Endometrium (tissue), 2 donors: ENCODE measurements at regions not wholly inside any gene's neighbourhood (a gene's known extent, or its start where the extent isn't known, plus 50 kb on each side); places are given as distances from the start of the nearest gene placed in this dataset.
"Not testable (repeated sequence)": the region's sequence is repeated elsewhere in the genome, so short reads cannot be mapped to it uniquely, and the experiment has no call there.

Experiments used
- FAIRE-seq: peaks from 2 replicates; lab custom pipeline; 2012; peaks lifted over from hg19 to GRCh38; lab: Jason Lieb, UNC
- donor health status: control.
- donor health status: control.

DNA sequence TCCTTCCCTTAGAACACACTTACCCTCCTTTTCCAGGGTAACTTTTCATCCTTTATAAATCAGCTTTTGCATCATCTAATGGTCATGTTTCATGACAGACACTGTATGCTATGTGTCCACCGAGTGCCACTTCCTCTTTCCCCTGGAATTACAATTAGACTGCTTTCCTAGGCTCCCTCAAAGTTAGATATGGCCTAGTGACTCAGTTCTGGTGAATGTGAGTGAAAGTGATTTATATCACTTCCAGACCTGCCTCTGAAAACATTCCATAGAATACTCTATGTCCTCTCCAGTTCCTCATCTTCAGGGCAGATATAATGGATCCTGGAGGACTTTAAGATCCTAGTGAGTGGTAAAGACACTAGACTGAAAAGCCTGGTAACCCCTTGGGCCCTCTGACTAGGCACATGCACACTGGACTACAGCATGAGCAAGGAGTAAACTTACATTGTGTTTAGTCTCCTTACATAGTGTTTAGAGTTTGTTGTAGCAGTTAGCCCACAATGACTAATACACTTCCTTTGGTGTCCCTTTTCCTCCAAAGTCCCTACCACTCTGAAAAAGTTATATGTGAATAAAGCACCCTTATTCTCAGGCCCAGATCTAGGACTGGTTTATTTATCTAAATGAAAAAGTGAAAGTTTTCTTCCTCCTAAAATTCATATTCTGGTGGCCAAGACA lies 59.3 kb downstream of the GPR88 start:
- no peak for FAIRE-seq

DNA sequence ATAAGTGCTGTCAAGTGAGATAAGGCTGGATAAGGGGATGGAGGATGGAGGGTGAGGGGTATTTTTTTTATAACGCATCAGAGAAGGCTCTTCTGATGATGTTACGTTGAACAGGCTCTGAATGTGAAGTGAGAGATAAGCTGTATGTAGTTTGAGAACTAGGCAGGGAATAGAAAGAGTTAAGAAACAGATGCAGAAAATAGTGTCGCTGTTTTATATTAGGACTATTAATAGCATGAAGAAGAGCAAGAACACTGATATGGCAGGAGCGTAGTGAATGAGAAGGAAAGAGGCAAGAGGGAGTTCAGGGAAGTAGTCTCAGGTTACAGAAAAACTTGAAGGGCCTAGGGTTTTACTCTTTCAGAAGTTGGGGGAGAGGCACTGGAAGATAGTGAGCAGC lies 59.8 kb downstream of the GPR88 start:
- no peak for FAIRE-seq

DNA sequence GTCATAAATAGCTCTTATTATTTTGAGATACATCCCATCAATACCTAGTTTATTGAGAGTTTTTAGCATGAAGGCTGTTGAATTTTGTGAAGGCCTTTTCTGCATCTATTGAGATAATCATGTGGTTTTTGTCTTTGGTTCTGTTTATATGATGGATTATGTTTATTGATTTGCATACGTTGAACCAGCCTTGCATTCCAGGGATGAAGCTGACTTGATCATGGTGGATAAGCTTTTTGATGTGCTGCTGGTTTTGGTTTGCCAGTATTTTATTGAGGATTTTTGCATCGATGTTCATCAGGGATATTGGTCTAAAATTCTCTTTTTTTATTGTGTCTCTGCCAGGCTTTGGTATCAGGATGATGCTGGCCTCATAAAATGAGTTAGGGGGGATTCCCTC lies 62.4 kb downstream of the GPR88 start:
- FAIRE-seq: not testable (repeated sequence)

DNA sequence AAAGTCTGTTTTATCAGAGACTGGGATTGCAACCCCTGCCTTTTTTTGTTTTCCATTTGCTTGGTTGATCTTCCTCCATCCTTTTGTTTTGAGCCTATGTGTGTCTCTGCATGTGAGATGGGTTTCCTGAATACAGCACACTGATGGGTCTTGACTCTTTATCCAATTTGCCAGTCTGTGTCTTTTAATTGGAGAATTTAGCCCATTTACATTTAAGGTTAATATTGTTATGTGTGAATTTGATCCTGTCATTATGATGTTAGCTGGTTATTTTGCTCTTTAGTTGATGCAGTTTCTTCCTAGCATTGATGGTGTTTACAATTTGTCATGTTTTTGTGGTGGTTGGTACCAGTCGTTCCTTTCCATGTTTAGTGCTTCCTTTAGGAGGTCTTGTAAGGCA lies 64.1 kb downstream of the GPR88 start:
- not testable (repeated sequence) for FAIRE-seq

DNA sequence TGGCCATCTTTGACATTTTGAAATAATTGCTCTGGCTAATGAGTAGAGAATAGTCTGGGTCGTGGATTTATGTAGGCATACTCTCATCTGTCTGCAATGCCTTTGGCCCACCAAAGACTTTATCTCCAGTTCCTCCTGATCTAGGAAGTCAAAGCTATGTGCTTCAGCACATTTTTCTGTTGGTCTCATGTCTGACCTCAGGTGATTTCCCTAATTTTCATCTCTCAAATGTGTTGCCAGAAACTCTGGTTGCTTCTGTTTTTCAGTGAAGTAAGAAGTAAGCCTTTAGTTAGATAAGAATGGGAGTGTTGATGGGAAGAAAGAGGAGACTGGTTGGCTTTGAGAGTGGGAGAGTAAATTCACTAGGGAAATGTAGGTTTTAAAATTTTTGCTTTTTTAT lies 66.4 kb downstream of the GPR88 start:
- FAIRE-seq: no peak

DNA sequence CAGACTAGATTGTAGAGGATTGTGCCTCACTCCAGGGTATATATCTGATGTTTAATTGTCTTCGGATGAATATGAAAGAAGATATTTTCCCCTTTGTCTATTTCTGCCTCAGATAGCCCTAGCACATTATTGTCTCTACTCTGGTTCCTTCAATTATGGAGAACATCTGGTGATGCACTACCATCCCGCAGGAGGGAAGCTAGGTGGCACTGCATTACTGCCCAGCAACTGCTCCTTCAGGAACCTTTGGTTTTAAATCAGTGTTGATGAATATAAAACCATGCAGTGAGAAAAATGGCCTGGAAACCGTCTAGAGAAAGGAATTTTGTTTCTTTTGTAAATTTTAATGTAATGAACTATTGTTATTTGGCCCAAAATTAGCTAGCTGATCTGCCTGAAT lies 68.5 kb downstream of the GPR88 start:
- FAIRE-seq: no peak

DNA sequence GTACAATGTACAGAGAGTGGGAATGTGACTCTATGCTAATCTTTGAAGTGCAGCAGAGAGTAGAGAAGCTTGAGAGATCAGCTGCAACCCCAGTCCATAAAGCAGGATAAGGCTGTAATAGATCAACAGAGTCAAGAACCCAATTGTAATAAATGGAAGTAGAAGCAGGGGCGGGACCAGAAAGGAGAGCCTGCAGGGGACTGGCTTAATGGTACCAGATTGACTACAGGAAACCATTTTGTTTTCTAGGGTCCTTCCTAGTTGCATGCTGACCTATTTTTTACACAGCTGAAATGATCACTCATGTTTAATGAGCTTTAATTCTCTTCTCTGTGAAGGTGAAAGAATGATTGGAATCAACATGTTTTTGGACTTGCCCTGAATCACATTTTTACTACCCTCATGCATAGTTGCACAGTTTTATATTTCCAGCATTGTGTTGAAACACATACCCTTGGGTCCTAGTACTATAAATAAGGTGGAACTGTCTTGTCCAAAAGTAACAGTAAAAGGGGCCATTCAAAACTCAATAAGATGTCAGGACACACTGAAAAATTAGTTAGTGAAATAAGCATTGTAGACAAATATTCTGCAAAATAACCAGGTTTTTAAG lies 69.8 kb downstream of the GPR88 start:
- no peak for FAIRE-seq

DNA sequence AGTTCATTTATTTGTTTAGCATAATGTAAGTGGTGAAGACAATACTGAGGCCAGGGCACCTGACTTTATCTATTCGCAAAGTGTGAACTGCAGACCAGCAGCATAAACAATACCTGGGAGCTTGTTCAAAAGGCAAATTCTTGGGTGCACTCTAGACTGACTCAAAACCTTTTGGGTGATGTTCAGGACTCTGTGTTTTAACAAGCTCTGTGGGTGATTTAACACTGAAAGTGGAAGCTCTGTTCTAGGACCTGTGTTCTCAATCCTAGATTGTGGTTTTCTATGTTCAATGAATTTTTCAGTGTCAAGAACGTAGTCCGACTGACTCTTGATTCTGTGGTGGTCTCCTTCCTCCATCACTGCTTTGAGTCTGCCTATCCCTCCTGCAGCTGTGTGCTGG lies 71.9 kb downstream of the GPR88 start:
- FAIRE-seq: no peak

DNA sequence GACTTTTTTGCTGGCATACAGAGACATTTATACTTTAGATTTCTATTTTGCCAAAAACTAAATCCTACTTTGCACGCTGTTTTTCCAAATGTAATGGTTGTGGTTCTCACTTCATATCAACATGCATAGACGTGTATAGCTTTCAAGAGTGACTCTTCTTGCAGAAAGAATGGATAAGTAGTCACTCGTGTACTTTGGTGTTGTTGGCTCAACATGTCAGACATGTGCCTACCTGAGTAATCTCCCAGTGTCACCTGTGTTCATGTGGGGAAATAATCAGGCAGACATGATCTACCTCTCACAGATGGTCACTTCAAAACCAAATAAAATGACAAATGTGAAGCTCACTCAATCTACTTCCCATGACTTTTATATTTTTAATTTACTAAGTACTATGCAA lies 73.1 kb downstream of the GPR88 start:
- no peak for FAIRE-seq

DNA sequence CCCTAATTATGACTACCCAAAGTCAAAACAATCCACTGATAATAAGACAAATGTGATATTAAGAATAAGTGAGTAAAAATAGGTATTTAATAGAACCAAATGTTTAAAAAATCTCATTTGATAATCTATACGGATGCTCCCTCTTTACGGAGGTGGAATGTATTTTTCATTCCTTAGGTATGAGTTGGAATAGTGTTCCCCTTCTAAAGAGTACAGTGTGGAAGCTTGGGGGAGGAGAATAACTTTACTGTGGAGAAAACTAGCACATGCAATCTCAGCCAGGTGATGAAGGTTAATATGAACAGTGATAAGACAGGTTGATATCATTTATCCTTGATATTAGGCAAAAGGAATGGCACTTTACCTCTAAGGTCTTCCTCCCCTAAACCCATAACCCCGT lies 74.6 kb downstream of the GPR88 start:
- no peak for FAIRE-seq

DNA sequence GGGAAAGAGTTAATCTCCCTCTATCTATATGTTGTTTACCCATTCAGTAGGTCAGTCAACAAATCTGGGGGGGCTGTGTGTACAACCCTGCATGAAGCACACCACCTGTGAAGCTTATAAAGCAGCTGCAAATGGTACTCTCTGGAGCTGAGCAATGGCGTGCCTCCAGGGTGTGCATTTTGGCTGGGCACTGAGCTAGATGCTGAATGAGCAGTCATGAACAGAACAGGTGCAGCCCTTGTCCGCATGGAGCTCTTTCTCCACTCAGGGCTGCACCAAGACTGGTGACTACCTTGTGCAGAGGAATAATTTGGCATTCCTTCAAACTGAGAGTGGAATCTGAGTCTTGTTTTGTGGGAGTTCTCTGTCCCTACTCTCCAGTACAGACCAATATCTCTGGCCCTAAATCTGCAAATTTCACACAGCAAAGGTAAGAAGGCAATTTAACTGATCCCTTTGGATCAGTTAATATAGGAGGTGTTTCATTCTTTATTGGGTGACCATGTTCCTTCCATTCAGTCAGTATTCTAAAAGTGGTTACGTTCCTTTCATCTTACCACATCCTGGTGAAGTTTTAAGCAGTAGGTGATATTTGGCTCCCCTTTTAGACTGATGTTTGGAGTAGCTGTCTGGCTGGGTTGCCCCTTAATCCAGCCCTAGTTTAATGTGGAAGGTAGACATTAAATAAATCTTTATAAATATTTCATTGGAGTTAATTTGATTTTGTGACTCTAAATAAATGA lies 76.0 kb downstream of the GPR88 start:
- no peak for FAIRE-seq

DNA sequence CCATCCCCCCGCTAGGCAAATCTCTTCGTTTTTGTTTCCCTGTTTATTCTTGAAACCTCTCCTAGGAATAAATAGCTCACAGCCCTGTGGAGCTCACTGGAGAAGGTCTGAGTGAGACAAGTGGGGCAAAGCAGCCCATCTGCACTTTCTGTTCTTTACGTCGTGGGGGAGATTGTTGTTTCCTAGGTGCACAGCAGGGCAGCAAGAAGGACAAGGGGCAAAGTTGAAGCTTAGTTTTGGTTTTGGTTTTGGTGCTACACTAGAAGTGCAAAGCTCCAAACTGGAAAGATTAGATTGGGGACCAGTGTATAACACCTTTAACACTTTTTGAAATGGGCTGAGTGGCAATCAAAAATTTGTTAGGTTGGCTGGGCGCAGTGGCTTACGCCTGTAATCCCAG lies 76.6 kb downstream of the GPR88 start:
- FAIRE-seq: no peak

DNA sequence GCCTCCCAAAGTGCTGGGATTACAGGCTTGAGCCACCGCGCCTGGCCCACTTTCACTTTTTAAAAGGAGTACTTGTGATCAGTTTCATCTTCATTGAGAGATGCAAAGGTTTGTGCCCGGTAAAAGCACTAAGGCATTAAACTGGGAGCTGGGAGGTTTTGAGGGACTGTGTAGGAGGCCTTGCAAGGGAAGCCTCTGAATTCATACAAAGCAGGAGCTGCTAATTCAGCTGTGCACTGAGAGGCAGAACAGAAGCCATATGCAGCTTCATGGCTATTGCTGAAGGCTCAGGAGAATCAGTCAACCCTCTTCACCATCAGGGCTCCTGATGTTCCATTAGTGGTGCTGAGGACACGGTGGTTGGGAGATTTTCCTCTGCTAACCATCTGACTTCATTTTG lies 77.7 kb downstream of the GPR88 start:
- FAIRE-seq: no peak

DNA sequence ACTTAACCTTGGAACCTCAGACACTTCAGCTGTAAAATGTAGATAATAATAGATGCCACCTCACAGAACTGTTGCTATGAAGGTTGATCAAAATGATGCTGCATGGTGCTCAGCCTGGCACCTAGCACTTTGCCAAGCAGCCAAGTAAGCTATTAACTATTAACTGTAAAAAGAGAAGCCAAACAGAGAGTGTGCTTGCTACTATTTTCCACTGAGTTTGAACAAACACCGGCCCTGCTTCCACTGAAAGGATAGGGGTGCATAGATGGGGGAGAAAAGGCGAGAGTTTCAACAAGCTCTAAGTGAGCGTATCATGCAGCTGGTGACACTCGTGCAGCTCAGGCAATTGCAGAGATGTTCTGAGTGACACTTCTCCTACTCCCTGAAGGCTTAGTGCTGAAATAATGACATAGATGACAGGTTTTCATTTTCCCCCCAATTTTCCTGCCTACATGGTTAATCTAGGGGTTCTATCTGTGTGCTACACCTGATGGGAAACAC lies 78.2 kb downstream of the GPR88 start:
- FAIRE-seq: no peak

DNA sequence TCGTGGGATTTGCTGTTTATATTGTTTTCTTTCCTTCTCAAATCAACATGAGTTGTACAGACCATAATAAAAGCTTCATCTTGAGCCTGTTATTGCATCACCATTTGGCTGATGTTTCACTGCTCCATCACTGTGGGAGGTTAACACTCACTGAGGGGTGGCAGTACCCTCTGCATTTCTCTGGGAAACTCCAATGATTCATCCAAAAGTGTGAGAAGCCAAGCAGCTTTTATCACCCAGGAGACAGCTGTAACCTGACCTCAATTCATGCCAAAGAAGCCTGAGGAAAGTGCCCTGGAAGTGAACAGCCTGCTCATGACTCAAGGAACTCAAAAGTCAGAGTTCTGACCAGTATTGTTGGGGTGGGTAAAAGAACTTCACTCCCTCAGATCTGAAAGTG lies 84.1 kb downstream of the GPR88 start:
- no peak for FAIRE-seq

DNA sequence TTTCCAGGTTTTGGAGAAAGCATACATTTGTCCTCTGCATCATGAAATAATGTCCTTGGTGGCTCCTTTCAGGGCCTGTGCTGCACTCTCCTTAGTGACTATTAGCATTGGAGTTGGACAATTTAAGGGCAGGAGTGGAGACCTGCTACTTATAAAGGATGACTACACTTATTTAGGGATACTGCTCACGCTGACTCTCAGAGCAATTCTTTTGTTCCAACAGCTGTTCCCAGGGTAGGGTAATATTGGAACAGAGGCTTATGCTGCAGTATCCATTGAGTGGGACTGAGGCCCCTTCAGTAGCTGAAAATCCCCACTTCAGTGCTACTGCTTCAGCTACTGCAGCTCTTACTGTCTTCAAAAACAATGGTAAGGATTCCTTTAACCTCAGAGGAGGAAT lies 84.6 kb downstream of the GPR88 start:
- no peak for FAIRE-seq

DNA sequence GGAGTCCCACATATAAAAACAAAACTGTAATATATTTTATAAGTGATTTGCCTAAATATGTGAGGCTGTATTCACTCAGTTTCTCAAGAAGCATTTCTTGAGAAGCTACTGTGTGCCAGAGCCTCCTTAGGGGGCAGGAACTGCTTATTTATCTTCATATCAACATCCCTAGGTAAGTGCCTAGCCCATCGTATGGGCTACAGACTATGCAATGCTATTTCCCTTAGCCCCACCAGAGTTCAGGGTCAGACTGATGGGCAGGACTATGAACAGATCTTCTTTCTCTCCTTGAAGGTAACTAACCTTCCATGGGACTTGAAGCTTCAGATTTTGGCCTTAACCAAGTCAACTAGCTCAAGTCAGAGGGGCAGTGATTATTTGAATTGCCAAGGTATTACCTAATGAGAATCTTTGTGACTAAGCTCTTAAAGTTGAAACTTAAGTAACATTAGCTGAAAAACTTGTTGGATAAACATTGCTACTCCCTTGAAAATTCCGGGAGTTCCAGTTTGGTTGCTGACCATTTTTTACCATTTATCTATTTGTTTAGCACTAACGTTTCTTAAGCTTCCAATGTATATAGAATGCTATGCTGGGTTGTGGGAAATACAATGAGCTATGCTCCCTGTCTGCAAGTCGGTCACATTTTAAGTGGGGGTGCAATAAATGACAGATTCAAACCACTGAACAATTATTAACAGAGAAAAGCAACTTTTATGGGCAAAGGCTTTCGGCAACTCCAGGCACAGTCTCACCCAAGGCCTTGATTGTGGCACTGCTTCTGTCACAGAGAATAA lies 85.2 kb downstream of the GPR88 start:
- no peak for FAIRE-seq

DNA sequence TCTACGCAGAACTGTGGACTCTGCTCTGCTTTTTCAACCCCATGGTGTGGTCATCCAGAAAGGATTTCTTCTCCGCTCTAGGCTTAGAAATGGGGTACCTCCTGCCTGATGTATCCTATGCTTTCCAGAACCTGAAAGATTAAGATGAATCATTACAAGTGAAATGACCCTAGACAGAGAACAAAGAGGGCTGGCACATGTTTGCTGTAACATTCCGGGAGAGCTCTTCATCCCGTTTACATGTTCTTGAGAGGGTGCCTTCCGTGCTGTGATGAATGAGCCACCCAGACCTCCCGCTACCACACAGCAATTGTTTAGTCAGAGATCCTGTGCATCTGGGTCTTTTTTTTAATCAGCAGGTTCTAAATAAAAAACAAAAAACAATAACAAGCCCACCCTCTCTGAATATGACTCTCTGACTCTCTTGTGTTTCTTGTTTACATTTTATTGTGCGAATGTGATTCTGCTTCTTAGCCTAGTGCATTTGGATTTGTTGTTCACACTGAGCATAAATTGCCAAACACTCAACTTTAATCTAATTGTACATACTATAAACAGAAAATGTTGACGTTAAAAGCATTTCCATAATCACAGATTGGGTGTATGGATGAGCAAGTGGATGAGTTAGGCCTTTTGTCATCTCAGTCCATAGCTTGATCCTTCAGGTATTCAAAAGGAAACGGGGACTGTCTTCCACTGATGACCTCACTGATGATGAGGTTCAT lies 87.1 kb downstream of the GPR88 start:
- FAIRE-seq: peak; percentile 82

DNA sequence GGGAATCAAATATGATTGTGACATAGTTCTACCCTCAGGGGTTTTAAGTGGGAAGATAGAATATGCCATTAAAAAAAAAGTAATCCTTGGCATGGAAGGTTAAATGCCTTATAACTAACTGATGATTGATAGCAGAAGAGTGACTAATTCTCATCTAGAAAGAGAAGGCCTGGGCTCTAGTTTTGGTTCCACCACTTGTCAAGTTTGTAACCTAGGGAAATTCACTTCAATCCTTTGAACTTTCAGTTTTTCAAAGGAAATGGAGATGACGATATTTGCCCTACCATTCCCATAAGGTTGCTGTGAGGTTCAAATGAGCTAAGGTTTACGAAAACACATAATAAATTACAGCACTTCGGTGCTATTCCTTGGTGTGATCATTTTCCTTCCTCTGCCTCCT lies 88.5 kb downstream of the GPR88 start:
- no peak for FAIRE-seq

DNA sequence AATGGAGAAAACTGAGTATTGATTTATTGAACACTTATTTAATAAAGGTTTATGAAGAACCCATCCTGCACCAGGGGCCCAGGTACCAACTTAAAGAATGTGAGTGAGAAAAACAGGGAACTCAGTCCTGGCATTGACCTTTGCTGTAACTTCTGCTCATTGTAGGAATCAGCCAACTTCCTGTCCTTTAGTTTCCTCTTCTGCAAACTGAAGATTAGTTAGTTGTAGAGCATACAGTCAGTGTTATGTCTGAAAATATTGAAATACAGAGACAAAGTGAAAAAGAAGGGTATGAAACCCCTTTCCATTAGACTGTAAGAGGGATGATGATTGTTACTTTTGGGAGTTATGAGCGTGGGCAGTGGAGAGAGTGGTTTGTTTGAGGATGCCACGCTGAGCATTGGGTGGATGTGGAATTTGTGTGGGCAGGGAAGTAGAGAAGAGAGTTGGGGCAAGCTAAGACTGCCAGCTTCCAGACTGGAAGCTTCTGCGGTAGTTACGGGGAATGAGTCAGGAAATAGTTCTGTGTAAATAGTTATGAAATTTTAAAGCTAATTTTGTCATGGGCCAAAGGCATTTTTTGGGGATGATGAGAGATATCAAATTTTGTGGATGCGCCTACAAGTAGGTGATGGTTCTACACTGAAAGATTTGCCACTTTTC lies 89.2 kb downstream of the GPR88 start:
- no peak for FAIRE-seq

DNA sequence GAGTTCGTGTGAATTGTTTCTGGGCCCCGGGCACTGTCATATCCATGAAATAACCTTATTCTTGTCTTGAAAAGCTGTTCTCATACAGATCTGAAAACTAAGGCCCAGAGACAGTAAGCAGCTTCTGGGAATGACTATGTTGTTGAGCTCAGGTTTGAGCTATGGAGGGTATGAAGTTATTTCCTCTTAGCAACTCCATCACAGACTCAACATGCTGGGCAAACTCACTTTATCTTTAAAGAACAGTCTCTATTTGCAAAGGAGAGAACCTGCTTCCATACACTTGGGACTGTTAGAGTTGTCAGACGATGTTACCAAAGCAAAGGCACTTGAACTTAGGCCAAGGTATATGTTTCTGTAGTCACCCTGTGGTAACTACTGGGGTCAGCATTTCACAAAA lies 90.0 kb downstream of the GPR88 start:
- FAIRE-seq: no peak
